GM19239 (cell line): ENCODE measurements at regions not wholly inside any gene's neighbourhood (a gene's known extent, or its start where the extent isn't known, plus 50 kb on each side); places are given as distances from the start of the nearest gene placed in this dataset.

Experiments used
- DNase-seq: peaks from one replicate; pipeline ENCODE4 v3.0.0; 2011; ENCODE audit warnings: low spot score; ENCODE audit not compliant: insufficient read length
- FAIRE-seq: peaks from 2 replicates; lab custom pipeline; 2011; peaks lifted over from hg19 to GRCh38; lab: Jason Lieb, UNC

DNA sequence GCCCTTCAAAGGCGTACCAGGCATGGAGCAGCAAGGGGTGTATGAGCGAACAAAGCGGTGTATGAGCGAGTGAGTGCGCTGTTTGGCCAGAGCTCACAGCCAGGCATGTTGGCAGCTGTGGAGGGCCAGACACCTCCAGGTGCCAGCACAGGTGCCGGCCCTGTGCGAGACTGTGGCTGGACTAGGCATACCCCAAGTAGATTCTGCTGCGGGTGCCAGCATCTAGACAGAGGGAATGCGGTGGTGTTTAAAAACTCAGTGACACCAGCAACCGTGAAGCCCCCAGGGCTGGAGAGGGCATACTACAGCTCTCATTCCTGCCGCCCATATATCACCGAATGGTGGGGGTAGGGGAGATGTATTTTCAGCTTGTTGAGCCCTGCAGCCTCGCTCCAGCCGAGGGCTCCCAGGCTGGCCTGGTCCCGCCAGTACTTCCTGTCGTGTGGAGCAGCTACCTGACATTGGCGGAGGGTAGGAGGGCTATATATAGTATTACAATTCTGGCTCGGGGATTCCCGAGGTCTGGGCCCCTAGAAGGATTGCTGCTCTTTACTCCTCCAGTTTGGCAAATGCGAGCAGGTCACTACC, 1829.6 kb upstream of the NUDT12 start:
- DNase-seq (no peak), FAIRE-seq (no peak)

DNA sequence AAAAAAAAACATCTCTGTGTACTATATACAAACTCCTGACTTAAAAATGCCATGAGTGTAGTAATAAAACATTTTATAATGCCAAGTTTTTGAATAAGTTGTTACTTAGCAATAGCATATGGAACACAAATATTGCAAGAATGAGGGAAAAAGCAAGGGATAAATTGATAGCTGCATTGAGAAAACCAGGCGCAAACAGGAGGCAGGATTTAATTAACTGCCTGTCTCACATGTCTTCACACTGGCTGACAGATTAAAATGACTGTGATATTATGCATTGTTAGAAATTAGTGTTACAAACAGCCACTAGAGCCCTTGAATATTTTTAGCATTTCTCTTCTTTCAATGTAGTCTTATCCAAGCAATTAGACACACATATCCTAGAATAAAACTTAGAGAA, 1817.5 kb upstream of the NUDT12 start:
- DNase-seq (no peak), FAIRE-seq (no peak)

DNA sequence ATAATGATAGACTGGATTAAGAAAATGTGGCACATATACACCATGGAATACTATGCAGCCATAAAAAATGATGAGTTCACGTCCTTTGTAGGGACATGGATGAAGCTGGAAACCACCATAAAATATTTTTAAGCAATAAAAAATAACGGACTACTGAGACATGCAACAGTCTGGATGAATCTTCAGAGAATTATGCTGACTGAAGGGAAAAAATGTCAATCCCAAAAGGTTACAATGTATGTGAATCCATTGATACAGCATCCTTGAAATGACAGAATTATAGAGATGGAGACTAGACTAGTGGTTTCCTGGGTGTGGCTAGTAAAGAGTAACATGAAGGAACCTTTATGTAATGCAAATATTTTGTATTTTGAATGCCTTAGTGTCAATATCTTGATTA, 1808.6 kb upstream of the NUDT12 start:
- FAIRE-seq = no peak

DNA sequence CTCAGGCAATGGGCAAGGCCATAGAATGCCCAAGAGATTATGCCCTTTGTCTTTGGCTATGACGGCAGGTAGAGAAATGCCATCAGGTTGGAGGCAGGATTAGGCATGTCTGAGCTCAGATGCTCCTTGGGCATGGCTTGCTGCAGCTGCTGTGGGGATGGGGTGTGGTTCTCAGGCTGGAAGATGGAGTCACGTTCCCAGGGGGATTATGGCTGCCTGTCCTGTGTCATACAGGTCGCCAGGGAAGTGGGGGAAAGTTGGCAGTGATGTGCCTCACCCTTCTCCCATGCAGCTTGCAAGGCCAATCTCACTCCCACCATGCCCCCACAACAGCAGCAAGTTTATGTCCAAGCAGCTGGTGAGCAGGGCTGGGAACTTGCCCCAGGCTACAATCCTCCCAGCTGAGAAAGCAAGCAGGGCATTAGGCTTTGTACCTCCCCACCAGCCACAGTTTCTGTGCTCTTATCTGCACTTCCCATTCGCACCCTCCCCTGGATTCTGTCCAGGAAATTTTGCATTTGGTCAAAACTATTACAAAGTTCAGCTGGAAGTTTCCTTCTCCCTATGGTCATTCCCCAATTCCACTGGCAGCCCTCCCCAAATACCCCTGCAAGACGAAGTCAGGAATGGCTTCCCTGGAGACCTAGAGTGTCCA, 1788.0 kb upstream of the NUDT12 start:
- DNase-seq (no peak), FAIRE-seq (no peak)

More for the DNA sequence above, 1808.6 kb upstream of the NUDT12 start:
- DNase-seq = no peak

DNA sequence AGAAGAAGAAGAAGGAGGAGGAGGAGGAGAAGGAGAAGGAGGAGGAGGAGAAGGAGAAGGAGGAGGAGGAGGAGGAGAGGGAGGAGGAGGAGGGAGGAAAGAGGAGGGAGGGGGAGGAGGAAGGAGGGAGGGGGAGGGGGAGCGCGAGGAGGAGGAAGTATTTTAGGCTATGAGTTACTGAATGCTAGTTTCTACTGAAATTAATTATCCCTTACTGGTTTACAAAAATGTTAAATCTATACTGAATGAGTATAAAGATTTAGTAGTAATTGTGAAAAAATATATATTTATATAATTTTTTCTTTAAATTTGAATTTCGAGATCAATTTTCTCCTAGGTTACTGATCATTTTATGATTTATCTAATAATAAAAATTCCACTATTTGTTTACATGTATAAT, 1769.0 kb upstream of the NUDT12 start:
- FAIRE-seq (no peak), DNase-seq (no peak)

DNA sequence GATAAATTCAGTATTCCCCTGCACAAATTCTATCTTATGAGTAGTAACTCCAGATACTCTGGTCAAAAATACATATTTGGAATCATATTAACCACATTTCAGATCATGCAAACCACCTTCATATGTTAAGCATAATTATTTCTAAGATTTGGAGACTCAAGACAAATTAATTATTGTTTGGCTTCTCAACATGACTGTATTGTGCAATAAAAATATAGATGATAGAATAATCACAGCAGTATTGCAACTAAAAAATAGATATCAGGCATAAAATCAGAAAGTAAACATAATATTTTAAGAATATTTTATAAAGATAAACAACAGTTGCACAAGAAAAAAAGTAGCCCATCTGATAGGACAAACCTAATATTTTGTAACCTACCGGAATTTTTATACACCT, 1767.6 kb upstream of the NUDT12 start:
- FAIRE-seq = no peak
- DNase-seq = no peak

DNA sequence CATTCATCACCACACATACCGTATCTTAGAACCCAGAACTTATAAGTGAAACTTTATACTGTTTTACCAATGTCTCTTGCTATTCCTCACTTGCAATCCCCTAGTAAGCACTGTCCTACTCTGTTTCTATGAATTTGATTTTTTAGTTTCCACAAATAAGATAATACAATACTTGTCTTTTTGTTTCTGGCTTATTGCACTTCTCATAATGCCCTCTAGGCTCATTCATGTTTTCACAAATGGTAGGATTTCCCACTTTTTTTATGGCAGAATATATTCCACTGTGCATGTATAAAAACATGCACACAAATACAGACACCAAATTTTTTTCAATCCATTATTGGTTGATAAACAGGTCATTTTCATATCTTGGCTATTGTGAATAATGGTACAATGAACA, 1742.3 kb upstream of the NUDT12 start:
- FAIRE-seq = no peak

DNA sequence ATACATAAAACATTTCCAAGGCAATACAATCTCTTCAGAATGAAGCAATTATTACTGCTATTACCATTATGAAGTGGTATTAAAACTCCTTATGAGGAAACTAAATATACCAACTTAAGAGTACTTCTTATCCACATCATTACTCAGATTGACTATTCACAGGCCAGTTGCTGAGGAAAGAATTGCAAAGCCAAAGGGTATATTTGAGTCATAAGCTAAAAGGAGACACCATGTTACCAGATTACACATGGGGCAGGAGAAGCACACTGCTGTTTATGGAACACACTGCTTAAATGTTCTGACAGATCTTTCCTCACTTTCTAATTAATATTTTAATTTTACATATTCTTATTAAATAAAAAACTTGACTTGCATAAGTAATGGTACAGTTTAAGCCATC, 1726.4 kb upstream of the NUDT12 start:
- DNase-seq (no peak), FAIRE-seq (no peak)

More for the DNA sequence above, 1742.3 kb upstream of the NUDT12 start:
- no peak for DNase-seq

DNA sequence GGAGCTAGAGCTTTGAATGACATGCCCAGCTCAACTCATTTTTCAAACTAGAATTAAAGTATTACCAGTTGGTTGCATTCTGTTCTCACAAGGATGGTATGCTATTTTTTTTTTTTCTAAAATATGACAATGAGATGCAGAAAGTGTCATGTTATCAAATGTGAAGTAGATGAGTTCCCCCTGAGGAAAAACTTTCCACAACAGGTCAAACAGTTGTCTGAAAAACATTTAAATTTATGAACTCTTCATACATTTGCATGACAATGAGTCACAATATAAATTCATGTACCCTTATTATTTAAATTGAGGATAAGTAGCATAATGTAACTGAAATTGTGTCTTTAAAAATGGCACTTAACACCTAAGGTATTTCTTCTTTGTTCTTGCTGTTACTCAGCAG, 1720.5 kb upstream of the NUDT12 start:
- FAIRE-seq (no peak), DNase-seq (no peak)

DNA sequence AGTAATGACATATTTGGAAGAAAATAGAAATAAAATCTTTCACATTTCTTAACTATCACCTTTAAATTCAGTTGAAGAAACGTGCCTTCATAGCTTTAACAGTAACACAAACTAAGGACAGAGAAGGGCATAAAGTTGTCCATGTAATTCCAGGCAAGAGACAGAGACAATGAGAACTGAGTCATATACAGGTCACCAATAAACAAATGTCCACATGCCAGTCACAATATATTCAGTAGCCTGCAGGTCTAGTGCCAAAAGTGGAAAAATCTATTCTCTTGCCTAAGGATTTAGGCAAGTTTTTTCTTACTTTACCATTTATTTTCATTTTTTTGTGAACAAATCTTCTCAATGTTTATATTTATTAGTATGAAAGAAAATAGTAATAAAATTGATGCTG, 1711.5 kb upstream of the NUDT12 start:
- FAIRE-seq (no peak), DNase-seq (no peak)

DNA sequence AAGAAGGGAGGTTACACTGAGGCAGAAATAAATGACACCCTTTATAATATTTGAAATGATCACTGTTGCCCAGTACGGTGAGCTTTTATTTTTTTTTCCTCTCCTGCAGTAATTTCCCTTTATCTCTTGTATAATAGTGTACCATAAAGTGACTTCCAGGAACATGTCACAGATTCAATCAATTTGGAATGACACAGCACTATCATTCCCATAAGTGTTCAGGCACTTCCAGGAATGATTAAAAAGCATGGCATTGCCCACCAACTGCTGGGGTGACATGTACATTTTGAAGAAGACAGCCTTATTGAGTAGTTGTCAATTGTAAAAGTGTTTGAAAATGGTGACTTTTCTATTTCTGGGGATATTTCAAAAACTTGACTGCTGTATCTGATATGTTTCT, 1700.9 kb upstream of the NUDT12 start:
- DNase-seq = no peak
- FAIRE-seq = no peak

DNA sequence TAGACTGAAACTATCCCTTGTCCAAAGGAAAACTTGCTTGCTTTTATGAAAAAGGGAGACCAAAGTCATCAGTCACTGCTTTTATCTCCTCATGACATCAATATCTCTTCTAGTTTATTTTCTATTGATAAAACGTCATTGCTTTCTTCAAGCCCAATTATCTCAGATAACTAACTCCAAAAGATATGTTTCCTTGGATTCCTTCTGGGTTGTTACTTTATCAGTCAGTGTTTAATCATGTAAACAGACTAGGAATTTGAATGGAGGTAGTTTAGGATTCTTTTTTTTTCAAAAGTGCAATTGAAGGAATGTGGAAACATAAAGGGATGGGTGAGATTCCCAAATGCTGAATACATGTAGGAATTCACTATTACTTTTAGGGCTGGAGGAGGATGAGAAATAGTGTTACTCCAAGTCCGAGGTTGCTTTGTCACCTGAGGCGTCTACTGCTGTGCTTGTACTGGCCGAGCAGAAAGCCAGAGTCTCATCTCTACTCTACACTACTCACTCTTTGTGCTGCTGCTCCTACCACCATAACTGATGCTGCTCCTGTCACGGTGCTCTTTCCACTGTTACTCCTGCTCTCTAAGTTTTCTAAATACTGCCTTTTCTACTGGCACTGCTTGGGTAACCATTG, 1697.1 kb upstream of the NUDT12 start:
- no peak for DNase-seq
- FAIRE-seq = no peak

DNA sequence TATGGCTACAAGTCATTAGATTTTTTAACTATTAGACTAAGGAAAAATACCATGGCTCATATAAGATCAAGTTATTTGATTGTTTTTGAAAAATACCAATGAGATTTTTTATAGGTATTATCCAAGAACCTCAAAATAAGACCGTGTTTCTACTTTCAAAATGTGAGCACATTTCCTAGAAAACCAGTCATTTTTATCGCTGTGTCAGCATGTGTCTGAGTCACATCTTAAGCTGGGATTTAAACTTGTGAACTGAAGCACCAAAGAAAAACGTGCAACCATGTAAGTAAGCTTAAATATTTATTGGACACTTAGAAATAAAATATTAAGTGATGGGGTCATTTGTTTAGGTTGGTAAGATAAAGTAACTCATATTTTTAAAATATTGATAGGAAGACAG, 1676.0 kb upstream of the NUDT12 start:
- DNase-seq (no peak), FAIRE-seq (no peak)

DNA sequence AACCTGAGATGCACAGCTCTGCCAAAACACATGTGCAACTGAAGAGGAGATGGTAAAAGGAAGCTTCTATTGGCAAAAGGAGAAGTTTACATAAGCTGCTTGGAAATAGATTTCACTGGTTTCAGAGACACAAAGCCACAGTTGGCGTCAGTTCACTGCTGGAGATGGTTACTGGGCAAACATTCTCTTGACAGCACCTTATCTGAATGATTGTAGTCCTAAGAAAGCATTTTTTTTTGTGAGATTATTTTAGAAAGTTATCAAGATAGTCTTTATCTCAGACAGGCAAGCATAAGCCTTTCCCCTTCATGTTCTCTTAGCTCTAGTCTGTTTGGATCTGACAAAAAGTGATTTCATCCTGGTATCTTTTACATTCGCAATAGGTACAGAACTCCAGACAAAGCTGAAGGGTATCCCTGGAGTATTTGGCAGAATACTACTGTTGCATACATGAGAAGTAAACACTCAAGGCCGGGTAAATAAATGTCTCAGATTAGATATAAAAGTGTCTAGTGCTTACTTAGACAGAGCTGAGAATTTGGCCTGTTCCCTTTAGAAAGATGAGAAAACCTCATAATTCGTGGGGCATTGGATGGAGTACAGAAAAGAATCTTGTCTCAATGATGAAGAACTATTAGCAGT, 1668.0 kb upstream of the NUDT12 start:
- DNase-seq (no peak), FAIRE-seq (no peak)

DNA sequence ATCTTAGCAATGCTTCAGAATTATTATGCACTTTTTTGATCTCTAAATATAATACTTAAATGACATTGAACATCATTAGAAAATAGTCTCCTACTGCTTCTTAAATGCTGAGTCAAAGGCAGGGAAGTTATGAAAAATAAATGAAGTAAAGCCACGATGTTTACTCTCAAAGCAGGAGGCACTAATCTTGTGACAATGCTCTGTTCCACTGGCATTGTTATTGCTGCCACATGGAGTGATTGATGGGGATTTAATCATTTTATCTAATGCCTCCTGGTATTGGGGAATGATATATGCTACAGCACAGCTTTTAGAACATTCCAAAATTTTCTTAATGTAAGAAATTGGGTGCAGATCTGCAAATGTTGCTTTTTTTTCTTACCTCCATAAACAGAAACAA, 1655.4 kb upstream of the NUDT12 start:
- DNase-seq (no peak), FAIRE-seq (no peak)

DNA sequence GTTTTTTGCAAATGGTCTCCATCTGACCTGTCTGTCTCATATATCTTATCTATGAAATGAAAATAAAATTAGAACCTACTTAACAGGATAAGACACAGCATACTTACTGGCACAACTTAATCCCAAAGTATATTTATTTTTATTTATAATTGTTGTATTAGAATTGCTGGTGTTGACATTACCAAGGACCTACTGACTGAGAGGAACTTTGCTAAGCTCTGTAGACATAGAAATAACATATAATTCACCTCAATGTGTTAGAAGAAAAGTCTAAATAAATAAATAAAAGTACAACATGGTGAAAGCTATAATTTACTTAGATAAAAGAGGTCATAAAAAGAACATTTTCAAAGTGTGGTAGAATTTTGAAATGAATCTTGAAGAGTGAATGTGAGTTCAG, 1650.5 kb upstream of the NUDT12 start:
- no peak for DNase-seq
- FAIRE-seq = no peak

DNA sequence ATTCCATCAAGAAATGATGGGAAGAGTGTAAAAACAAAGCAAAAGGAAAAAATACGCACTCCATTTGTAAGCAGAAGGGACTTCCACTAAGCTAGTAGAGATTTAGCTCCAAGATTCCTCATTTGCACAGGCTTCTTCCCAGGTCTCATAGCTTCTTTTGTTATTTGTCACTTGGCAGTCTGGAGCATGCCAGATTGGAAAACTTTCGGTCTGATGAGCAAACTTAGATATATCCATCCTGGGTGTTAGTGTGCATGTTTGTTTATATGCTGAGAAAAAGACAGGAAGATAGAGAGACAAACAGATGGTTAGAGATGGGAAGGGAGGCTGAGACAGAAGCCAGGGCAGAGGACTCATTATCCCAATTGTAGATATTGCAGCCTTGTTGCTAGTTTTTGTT, 1644.5 kb upstream of the NUDT12 start:
- FAIRE-seq = no peak
- DNase-seq = no peak

DNA sequence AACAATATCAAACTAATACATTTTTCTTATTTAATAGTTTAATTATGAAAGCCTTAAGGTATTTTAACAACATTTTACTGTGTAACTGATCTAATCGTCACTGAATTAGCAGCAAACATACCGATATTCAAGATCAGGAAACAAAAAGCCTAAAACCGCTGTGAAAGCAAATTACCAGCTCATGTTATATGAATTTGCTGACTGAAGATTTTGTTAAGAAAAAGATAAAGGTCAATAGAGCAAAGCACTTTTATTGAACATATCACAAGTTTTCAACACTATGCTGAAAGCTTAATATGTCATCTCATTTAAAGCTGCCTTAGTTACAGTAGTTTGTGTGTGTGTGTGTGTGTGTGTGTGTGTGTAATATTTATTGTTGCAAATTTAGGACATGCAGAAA, 1634.9 kb upstream of the NUDT12 start:
- DNase-seq (no peak), FAIRE-seq (no peak)

DNA sequence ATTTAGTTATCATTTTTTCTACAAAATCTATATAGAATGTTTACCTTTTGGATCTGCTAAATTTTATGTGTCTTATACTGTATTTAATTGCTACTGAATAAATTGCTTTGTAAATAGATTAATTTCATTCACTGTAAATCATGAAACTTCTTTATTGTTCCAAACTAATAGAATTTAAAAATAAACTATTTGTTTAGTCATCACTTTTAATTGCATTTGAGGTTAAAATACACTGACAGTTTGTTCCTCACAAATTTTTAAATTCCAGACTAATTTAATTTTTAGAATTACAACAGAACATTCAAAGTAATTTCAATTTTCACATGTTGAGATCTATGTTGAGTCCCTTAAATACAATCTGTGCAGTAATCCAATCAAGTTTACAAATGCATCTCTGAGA, 1633.2 kb upstream of the NUDT12 start:
- FAIRE-seq (no peak), DNase-seq (no peak)

DNA sequence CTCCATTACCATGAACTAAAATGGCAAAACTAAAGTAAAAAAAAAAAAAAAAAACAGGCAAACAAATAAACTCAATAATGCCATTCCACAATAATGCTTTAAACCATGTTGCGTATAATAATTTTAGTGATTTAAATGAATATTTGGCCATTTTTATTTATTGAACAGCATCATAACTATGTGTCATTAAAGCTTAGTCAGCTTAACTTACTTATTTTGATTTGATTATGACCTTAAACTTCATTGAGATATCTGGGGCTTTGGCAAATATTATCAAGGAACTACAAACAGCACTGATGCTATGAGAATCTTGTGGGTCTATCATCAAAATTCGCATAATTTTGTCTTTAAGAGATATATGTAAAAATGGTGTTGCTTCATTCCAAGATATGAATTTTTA, 1610.3 kb upstream of the NUDT12 start:
- FAIRE-seq (no peak), DNase-seq (no peak)

DNA sequence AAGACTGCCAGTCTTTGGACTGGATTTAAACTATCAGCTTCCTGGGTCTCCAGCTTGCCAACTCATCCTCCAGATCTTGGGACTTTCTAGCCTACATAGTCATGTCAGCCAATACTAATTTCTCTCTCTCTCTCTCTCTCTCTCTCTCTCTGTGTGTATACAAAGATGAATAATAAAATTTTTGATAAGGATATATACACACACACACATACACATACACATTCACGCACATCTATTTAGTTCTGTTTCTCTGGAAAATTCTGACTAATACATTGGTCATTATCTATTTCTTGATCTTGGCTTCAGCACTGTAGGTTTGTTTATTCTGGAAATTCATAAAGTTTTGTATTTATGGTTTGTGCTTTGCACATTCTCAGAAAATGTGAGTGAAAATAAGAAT, 1606.2 kb upstream of the NUDT12 start:
- DNase-seq = no peak

DNA sequence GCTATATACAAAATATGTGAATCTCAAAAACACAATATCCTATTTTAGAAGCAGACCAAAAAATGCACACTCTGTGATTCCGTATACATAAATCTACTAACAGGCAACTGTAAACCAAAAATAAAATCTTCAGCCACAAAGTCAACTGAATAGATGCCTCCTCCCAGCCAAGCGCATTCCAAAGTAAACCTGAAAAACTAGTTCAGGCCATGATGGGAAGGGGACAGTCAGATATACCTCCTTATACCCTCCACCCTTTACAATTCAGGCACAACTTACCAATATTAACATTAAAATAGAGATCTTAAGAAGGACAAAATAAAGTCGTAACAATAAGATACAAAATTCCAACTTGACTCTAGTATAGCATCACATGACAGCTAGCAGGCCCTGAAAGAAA, 1604.5 kb upstream of the NUDT12 start:
- FAIRE-seq = no peak
- DNase-seq = no peak

More for the DNA sequence above, 1606.2 kb upstream of the NUDT12 start:
- FAIRE-seq = no peak
